Left hindlimb (tissue), 1 donor: ENCODE measurements at regions not wholly inside any gene's neighbourhood (a gene's known extent, or its start where the extent isn't known, plus 50 kb on each side); places are given as distances from the start of the nearest gene placed in this dataset.

Source experiments
- DNase-seq: peaks from one replicate; pipeline ENCODE4 v3.0.0-alpha.2; 2018

DNA sequence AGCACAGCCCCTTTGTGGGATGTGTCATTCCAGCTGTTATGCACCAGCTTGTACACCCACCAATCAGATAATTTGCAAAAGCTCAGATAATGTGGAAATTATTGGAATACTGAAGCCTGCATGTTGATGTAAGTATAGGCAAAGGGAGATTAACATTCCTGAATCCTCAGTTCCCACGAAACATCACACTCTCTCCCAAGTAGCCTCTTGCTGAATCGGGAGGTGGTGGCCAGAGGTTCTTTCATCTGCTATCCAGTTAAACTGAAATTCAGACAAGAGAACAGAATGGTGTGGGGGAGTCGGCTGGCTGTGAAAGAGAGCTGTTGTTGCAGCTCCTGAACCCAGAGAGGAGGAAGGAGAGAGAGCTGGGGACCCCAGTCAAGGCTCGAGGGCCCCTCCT lies 170.9 kb downstream of the ZBTB18 start:
- DNase-seq: no peak

DNA sequence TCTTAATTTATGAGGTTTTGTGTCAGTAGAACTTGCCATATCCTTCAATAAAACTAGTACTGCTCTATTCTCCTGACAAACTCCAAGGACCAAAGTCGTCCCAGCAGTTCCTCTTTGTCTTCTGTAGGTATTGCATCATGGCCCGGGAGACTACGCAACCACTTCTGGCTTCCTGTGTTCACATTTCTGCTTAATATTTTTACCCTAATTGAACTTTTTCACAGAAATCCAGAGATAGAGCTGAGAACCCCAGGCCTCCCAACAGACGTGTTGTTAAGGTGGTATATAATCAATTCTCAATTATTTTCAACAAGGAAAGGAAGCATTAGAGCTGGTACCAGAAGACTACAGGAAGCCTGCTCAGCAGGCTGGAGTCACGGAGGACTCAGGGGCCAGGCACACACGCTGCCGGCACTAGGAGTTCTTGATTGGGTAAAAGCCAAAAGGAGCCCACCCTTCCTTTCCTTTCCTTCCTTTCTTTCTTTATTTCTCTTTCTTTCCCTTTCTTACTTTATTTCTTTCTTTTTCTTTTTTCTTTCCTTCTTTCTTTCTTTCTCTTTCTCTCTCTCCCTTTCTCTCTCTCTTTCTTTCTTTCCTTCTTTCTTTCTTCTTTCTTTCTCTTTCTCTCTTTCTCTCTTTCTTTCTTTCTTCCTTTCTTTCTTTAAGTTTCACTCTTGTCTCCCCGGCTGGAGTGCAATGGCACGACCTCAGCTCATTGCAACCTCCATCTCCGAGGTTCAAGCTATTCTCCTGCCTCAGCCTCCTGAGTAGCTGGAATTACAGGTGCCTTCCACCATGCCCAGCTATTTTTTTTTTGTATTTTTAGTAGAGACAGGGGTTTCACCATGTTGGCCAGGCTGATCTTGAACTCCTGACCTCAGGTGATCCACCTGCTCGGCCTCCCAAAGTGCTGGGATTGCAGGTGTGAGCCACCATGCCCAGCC lies 173.7 kb downstream of the ZBTB18 start:
- no peak for DNase-seq

DNA sequence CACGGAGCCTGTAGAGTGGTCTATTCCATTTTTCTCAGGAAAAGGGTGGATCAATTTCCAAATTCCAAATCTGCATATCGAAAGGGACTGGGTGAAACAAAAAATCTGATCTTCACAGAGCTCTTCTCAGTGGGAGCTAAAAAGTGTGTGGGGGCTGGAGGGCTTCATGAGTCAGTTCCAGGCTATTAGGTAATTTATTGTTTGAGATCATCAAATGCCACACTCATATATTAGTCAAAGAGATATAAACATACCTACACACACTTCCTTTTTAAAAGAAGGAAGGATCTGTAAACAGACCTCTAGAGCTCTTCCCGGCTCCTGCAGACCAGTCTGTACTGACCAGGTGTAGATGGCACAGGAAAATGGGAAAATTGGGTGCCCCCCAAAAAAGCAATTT lies 175.4 kb downstream of the ZBTB18 start:
- no peak for DNase-seq

DNA sequence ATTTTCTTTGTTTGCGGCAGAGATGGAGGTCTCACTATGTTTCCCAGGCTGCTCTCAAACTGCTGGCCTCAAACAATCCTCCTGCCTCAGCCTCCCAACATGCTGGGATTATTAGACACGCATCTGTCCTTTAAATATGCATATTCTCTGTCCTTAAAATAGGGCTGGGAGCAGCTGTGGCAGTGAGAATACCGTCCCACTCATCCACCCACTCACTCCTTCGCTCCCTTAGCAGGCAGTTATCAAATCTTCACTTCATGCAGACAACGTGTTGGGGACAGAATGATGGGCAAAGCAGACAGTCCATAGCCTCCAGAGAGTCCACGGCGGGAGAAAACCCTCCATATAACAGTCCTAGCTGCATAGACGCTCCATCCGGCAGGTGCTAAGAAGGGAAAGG lies 179.4 kb downstream of the ZBTB18 start:
- DNase-seq: no peak

DNA sequence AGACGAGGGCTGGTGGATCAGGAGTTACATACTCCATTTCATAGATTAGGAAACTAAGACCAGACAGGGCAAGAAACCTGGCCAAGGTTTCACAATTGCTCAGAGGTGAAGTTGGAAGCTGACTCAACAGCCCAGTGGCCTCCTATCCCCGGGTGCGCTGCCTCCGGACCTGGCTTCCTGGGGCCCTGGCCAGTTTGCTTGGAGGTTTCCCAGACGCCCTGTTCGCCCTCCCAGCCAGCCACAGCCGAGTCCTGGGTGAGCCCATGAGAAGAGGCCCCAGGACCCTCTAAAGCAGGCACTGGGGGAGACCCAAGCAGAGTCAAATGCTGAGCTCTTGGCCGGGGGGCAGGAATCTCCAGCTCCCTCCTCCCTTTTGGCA lies 180.1 kb downstream of the ZBTB18 start:
- DNase-seq: no peak

DNA sequence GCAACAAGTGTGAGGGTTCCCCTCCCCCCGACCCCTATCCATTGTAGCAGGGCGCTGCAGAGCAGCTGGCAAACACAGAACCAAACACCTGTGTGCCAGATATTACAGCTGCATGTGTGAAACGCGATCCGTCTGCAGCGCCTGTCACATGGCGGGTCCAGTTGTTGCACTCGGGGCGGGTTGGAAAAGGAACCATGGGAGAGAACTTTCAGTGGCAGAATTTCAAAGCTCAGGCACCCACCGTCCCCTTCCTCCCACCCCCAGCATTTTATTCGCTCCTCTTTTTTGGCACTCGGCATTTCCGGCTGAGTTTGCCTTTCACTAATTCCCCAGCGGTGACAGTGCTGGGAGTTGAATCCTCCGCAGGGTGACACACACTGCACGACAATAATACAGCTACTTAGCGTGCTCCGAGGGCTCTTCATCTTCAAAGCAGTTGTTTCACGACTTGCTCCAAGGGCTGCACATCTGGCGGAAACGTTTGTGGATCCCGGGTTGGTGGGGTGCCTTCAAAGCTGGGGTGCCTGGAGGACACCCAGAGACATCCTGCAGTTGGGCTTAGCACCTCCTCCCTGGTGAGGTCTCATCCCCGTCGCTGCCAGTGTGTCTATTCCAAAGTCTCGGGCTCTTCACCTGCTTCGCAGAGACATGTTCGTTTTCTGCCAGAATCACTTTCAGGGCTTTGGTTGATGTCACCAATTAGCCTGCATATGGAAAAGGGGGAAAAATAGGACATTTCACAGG lies 180.7 kb downstream of the ZBTB18 start:
- peak; percentile 69 for DNase-seq

DNA sequence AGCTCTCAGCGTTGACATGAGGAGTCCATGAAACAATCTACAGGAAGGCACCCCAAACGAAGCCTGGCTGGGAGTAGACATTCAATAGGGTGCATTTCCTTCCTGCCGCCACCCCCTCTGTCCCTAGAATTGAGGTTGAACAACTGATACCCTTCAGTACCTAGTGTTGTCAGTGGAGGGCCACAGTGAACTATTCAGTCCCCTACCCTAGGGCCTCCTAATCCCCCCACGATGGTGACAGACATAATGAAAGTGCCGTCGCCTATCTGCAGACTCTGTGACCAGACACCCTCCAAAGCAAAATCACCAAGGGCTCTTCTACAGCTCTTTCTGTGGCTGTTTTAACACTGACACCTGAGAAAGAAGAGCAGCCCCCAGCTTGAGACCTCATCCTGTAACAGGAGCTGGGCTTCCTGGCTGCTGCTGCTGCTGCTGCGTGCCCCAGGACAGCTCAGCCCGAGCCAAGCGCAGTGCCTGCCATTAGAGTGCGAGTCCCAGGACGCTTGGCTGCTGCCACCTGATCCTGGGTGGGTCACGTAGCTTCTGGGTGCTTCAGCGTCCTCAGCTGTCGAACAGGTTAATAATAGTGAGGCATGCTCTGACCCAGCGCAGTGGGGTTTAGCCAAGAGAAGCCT lies 183.0 kb downstream of the ZBTB18 start:
- DNase-seq: no peak

DNA sequence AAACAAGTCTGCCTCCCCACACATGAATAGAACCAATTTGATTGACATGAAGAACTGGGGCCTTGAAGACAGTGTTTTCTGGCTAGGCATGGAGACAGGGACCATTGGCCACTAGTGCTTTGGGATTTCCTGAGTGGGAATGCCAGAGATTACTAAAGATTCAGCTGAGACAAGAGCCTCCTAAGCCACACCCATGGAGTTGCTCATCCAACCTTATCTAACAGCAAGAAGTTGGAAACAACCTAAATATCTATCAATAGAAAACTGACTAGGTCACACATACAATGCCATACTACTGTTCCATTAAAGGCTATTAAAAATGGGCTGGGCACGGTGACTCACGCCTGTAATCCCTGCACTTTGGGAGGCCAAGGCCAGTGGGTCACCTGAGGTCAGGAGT lies 184.1 kb downstream of the ZBTB18 start:
- no peak for DNase-seq

DNA sequence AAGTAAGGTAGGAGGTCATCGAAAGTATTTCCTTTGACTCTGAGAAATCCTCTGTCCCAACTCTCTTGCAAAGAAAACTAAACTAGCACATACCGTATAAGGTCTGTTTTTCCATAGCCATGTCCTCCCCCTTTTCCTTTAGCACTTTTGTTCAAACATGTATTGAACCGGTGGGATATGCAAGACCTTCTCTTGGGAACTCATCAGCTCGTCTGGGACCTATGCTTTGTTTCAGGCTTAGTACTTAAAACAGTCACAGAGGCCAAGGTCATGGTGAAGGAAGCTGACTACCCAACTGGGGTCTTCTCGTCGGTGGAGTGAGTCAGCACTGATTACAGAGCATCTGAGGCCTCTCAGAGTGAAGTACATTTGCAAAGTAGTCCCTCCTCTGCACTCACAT lies 185.0 kb downstream of the ZBTB18 start:
- DNase-seq: no peak

DNA sequence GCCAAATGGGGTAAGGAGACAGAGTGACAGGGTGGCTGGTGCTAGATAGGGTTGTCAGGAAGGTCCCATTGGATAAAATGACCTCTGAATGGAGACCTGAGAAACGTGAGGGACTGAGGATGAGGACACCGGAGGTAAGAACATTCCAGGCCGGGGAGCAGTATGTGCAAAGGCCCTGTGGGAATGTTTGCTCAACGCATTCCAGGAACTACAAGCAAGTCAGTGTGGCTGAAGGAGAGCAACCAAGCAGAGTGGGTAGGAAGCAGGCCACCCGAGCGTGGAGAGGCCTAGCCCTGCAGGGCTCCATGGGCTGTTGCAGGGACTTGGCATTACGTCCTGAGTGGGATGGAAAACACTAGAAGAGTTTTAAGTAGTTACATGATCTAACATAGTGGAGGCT lies 185.6 kb downstream of the ZBTB18 start:
- no peak for DNase-seq

DNA sequence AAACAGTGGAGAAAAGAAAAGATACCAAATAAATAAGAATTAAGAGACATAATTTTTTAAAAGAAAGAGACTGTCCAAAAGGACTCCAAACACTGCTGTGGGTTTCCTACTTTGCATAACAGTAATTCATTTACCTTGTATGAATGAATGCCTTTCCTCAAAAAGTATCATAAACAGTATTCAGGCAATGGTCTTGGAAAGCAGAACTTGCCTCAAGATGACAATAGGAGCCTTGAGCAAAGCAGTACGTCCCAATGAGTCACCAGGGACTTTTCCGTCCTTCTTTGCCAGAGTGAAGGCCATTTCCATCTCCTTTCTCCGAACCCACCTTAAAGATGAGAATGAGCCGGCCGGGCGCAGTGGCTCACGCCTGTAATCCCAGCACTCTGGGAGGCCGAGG lies 186.4 kb downstream of the ZBTB18 start:
- no peak for DNase-seq

DNA sequence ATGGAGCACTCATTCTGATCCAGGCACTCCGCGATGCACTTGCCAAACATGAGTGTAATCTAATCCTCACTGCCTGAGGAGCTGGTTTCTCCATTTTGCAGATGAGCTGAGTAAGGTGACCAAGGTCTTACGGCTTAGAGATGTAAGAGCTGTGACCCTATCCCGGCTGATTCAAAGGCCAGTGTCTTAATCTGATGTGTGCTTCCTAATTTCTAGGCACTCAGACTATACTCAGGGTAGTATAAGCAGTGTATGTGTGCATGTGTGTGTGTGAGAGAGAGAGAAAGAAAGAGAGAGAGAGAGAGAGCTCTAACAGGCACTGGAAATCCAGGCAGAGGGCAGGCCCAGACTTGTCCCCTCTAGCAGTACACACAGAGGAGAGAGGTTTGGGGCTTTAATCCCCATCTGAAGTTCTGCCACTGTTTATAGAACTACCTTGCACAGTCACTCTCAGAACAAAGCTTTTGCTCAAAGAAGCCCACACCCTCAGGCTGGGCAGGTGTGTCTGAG lies 188.2 kb downstream of the ZBTB18 start:
- no peak for DNase-seq

DNA sequence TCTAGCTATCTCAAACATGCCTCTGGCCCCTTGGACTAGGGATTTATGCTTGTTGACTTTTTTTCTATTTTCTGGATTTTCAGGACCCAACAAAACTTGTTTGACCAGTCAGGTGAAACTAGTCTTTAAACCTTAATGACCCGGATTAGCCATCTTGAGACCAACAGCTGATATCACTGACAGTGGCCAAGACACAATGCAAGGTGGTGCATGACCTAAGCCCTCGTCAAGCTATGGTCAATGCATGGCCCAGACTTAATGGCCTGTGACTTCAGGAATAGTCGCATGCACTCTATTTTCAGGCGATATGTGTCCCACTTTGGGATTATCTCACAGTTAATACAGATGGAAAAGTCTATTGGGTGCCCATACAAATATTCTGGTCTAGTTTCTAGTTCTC lies 190.4 kb downstream of the ZBTB18 start:
- no peak for DNase-seq

DNA sequence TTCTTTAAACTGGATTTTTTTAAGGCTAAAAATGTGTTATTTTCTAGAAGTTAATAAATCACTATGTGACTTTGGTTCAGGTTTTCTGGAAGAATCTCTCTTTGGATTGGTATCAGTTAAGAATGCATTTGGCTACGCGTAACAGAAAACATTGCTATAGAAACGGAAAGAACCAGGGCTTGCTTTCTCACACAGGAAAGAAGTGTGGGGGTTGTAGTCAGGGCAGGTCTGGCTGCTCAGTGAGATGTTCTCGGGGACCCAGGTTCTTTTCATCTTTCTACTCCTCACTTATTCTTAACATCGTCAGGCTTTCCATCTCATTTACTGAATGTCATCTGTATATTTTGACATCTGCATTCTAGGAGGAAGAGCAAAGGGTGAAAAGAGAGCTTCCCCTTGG lies 191.4 kb downstream of the ZBTB18 start:
- DNase-seq: no peak

DNA sequence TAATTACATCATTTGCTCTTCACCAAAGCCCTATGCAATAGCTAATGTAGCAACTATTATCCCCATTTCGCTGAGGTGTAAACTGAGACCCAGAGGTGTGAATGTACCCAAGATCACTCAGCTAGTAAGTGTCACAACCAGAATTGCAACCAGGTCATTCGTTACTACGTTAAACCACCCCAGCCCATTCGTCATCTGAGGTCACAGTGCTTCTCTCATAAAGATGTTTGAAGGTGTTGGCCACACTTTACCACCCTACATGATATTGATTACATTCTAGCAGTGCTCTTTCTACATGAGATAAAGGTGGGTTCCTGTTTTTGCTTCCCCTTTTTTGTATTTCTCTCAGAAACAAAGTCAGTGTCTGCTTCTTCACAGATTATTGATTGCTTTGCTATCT lies 195.3 kb downstream of the ZBTB18 start:
- DNase-seq: no peak

DNA sequence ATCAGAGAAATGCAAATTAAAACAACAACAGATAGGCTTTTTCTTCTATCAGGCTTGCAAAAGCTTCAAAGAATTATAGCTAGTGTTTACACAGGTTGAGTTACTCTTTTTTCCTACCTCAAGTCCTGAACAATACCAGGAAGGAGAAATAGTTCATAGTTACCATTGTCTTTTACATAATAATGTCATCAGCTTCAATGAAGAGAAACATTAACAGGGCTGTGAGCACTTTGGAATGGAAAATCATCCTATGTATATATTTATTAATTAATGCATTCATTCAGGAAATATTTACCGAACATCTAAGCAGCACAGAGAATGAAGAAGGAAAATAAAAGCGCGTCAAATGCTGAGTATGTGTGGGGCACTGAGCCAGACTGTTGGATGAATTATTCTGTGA lies 197.3 kb downstream of the ZBTB18 start:
- DNase-seq: no peak

DNA sequence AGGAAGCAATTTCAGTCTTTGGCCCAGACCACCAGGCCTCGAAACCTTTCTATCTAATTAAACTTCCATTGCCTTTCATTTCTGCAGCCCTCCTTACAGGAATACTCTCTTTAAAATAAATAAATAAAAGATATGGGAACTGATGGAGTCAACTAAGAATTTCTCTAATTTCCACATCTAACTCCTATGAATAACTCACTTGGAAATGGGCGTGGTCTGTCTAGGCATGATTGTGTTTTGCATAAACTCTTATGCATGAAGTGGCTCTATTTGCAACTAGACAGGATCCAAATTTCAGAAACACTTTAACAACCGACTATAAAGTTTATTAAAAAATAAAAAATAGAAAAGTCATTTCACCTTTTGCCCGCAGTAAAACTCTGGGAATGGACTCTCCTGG lies 199.5 kb downstream of the ADSS2 start:
- DNase-seq: no peak

DNA sequence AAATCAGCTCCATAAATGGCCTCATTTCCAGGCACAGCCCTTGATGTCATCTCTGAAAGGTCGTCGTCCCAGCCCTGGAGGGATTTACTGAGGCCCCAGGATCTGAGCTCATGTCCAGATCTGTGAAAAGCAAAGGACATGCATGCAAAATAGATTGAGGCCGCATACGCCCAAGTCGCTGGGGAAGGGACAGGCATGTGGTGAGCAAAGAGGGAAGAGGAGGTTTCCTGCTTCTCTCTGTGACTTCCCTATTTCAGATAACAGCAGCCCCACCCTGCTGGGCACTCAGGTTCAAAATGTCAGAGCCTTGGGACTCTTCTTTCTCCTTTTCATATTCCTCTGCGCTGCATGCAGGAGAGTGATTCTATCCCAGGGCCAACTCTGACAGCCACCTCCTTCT lies 197.2 kb downstream of the ADSS2 start:
- no peak for DNase-seq

DNA sequence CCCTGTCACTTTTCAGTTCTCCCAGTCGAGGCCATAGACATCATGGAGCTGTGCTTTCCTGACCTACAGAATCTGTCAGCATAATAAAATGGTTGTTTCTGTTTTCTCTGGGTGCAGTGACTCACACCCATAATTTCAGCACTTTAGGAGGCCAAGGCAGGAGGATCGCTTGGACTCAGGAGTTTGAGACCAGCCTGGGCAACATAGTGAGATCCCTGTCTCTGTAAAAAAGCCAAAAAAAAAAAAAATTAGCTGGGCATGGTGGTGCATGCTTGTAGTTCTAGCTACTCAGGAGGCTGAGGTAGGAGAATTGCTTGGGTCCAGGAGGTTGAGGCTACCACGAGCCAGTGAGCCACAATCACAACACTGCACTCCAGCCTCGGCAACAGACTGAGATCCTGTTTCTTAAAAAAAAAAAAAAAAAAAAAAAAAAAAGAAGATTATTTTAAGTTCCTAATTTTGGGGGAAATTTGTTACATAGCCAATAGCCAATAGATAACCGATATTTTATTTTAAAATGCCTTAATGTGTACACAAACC lies 196.2 kb downstream of the ADSS2 start:
- no peak for DNase-seq

DNA sequence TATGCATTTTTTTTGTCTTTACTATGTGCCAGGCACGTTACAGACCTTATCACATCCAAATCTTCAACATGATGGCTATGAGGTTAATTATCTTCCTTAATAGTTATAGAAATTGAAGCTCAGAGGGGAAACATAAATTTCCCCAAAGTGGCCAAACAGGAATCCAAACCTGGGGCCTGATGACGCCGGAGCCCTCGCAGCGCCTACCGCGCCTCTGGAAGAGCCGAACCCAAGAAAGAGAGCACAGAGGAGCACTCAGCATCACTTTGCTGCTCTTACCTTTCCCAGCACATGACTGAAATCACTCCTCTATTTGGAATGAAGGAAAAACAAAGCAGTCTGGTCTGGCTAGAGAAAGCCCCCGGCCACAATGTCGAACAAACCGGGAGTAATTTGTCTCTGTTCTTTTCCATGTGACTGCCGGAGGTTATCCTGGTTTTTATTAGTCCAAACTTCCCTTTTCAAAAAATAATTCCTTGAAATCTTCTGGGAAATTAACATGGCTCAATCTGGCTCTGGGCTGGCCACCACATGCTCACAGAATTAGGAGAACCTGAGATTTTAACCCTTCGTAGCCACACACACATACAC lies 195.5 kb downstream of the ADSS2 start:
- no peak for DNase-seq

DNA sequence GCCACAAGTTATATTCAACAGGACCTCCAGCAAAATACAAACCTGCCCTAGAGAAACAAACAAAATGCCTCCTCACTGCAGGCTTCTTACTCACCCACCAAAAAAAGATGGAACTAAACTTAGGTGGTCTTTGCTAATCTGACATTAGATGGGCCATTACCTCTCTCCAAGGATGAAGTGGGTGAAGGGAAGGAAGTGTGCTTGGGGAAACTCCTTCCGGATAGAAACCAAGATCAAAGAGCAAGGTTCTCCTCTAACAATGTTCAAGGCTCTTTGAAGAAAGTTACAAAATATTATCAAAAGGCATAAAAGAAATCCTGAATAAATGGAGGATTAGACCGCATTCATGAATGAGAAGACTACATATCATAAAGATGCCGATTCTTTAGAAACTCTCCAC lies 187.5 kb downstream of the ADSS2 start:
- DNase-seq: no peak

DNA sequence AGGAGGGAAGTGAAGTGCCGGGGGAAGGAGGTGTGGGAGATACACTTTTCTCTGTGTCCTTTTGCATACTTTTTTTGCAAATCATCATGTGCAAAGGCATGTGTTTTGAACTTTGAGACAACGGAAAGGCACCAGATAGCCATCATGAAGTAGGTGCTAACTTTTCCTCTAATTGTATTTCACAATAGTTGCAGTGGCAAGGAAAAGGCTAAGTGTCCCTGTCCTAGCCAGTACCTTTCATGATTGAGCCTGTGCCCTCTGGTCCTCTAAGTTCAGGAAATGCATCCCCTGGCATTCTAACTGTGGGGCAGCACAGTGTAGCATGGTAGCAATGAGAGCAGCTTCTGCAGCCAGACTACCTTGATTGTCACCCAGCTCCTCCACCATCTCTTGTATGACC lies 186.2 kb downstream of the ADSS2 start:
- no peak for DNase-seq

DNA sequence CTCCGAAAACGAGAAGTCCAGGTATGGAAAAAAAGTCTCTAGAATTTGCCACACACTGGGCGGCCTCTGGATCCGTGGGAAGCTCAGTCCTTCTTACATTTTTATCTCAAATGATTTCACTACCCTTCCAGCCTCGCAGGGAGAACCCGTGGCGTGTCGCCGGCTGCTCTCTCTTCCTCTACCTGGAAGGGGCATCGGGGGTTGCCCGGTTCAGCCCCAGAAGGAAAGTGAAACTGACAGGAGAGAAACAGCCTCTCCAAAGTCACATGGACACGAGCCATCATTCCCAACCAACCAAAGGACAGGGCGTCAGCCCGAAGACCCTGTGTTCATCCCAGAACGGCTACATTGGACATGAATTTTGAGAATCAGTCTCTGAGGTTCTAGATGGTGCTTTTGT lies 182.5 kb downstream of the ADSS2 start:
- DNase-seq: no peak
